Mesenchymal stem cell (in vitro differentiated cells and primary cell): ENCODE measurements at regions not wholly inside any gene's neighbourhood (a gene's known extent, or its start where the extent isn't known, plus 50 kb on each side); places are given as distances from the start of the nearest gene placed in this dataset.

Experiments used
- DNase-seq: peaks from one replicate; pipeline ENCODE4 v3.0.0-alpha.2; 2013
- H2AFZ ChIP-seq: one replicate; pipeline ENCODE4 v1.6.1; 2013; ENCODE audit warnings: low read depth, mild to moderate bottlenecking, control low read depth, inconsistent platforms, low read length, moderate library complexity
- H2AK5ac ChIP-seq: 2 replicates; pipeline ENCODE4 v1.6.1; 2013; ENCODE audit warnings: low read length, moderate library complexity, mild to moderate bottlenecking, inconsistent platforms; ENCODE audit not compliant: severe bottlenecking
- H2BK120ac ChIP-seq: one replicate; pipeline ENCODE4 v1.6.1; 2013; ENCODE audit warnings: low read depth, mild to moderate bottlenecking, inconsistent platforms, low read length, moderate library complexity
- H2BK12ac ChIP-seq, 2 experiments: one replicate each; pipeline ENCODE4 v1.6.1; 2013; ENCODE audit warnings: inconsistent platforms in 2 of 2, low read length in 2 of 2, mild to moderate bottlenecking in 2 of 2, moderate library complexity in 2 of 2, control low read depth in 1 of 2
- H2BK15ac ChIP-seq: one replicate; pipeline ENCODE4 v1.6.1; 2013; ENCODE audit warnings: mild to moderate bottlenecking, low read depth, inconsistent platforms; ENCODE audit not compliant: poor library complexity, severe bottlenecking
- H2BK5ac ChIP-seq: 2 replicates; pipeline ENCODE4 v1.6.1; 2013; ENCODE audit warnings: low read depth, mild to moderate bottlenecking, low read length, control low read depth, inconsistent platforms; ENCODE audit not compliant: poor library complexity, severe bottlenecking
- H3K14ac ChIP-seq, 2 experiments: one replicate each; pipeline ENCODE4 v1.6.1; 2013; ENCODE audit warnings: inconsistent platforms in 2 of 2, low read length in 2 of 2, control low read depth in 1 of 2, mild to moderate bottlenecking in 1 of 2, moderate library complexity in 1 of 2
- H3K18ac ChIP-seq, 2 experiments: one replicate each; pipeline ENCODE4 v1.6.1; 2013; ENCODE audit warnings: inconsistent platforms in 2 of 2, low read length in 2 of 2, control low read depth in 1 of 2, low read depth in 1 of 2, mild to moderate bottlenecking in 1 of 2
- H3K23ac ChIP-seq, 2 experiments: one replicate each; pipeline ENCODE4 v1.6.1; 2013; ENCODE audit warnings: inconsistent platforms in 2 of 2, low read length in 2 of 2, mild to moderate bottlenecking in 2 of 2, moderate library complexity in 2 of 2, control low read depth in 1 of 2
- H3K27ac ChIP-seq: 2 replicates; pipeline ENCODE4 v1.5.1; 2013; ENCODE audit warnings: mild to moderate bottlenecking, moderate library complexity, low read length, control low read depth, inconsistent platforms; ENCODE audit not compliant: poor library complexity, severe bottlenecking
- H3K27me3 ChIP-seq, 2 experiments: 2 replicates each; pipeline versions ENCODE4 v1.6.1 to v1.7.0; 2013; ENCODE audit warnings: low read length in 2 of 2, mild to moderate bottlenecking in 2 of 2, moderate library complexity in 2 of 2, control low read depth in 1 of 2, inconsistent platforms in 1 of 2; ENCODE audit not compliant: control insufficient read depth in 1 of 2, insufficient read depth in 1 of 2
- H3K36me3 ChIP-seq, 2 experiments: 2 replicates each; pipeline versions ENCODE4 v1.6.1 to v1.7.0; 2013; ENCODE audit warnings: low read length in 2 of 2, control low read depth in 1 of 2, inconsistent platforms in 1 of 2, low read depth in 1 of 2, mild to moderate bottlenecking in 1 of 2; ENCODE audit not compliant: insufficient read depth in 2 of 2, control insufficient read depth in 1 of 2
- H3K4ac ChIP-seq, 2 experiments: one replicate each; pipeline ENCODE4 v1.6.1; 2013; ENCODE audit warnings: inconsistent platforms in 2 of 2, low read length in 2 of 2, mild to moderate bottlenecking in 2 of 2, moderate library complexity in 2 of 2, control low read depth in 1 of 2, low read depth in 1 of 2
- H3K4me1 ChIP-seq: 2 replicates; pipeline ENCODE4 v1.6.1; 2013; ENCODE audit warnings: low read depth, low read length, control low read depth; ENCODE audit not compliant: control insufficient read depth, insufficient read depth
- H3K4me2 ChIP-seq: 2 replicates; pipeline ENCODE4 v1.6.1; 2013; ENCODE audit warnings: low read length, mild to moderate bottlenecking, inconsistent platforms; ENCODE audit not compliant: poor library complexity, severe bottlenecking
- H3K4me3 ChIP-seq, 2 experiments: 2 replicates each; pipeline versions ENCODE4 v1.5.1 to v1.7.0; 2013; ENCODE audit warnings: low read length in 2 of 2, mild to moderate bottlenecking in 2 of 2, control low read depth in 1 of 2, low read depth in 1 of 2; ENCODE audit not compliant: insufficient read depth in 1 of 2
- H3K79me1 ChIP-seq: replicated peaks from 2 replicates; pipeline ENCODE4 v1.6.1; 2013; ENCODE audit warnings: mild to moderate bottlenecking, control low read depth, low read length, inconsistent platforms; ENCODE audit not compliant: poor library complexity, severe bottlenecking
- H3K9ac ChIP-seq: 2 replicates; pipeline ENCODE4 v1.7.0; 2013; ENCODE audit warnings: mild to moderate bottlenecking, low read length, moderate library complexity
- H3K9me3 ChIP-seq: 2 replicates; pipeline ENCODE4 v1.7.0; 2013; ENCODE audit warnings: mild to moderate bottlenecking, low read length; ENCODE audit not compliant: control insufficient read depth
- H4K8ac ChIP-seq: one replicate; pipeline ENCODE4 v1.6.1; 2013; ENCODE audit warnings: inconsistent platforms, mild to moderate bottlenecking, low read length, moderate library complexity
- H4K91ac ChIP-seq: one replicate; pipeline ENCODE4 v1.6.1; 2013; ENCODE audit warnings: mild to moderate bottlenecking, low read length, inconsistent platforms
- WGBS: methylation state at CpG from one replicate; pipeline ENCODE4 v1.1.7; 2013; ENCODE audit warnings: mixed read lengths; 5-methylcytosine and 5-hydroxymethylcytosine counted together

DNA sequence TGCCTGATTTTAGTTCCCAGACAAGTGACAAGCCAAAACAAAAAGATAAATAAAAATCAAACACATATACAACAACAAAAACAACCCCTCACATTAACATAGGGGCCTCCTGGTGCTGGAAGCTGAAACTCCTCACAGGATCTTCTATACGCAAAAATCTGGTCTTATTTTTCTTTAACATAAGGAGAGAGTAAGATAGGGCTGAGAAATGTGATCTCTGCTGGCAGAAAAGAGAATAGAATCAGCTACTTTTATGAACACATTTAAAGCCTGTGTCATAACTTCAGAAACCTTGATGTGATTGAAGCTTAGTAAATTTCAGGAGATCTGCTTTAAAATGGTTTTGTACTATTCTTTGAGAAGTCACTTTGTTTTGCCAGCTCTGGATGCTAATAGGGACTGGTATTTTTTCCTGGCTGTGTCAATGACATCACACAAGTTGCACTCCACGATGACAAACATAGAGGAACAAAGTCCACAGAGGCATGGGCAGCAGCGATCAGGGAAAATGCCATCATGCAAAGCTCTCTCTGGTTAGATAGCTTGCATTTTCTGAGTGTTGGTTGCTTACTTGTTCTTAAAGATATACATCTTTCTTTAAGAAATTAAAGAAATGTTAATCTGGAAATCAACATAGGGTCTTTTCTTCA is 176.6 kb upstream of the SP4 start:
- Histone ChIP-seq H3K4me1 (no peaks in the 10 kb centered on the region), H3K18ac (no peak overlapping the region), H3K27me3 (peaks cover 18 to 49% of the 10 kb centered on the region in 2 experiments), H3K79me1 (no peaks in the 10 kb centered on the region), H2BK120ac (no peak overlapping the region), H2AFZ (no peak overlapping the region), H3K4me3 (no peak overlapping the region), H3K36me3 (no peaks in the 10 kb centered on the region), H3K4me2 (no peak overlapping the region), H2BK5ac (no peak overlapping the region), H4K8ac (no peak overlapping the region), H4K91ac (no peak overlapping the region), H3K27ac (no peak overlapping the region), H3K4ac (no peak overlapping the region), H2BK15ac (no peak overlapping the region), H3K9me3 (no peaks in the 10 kb centered on the region), H3K14ac (no peak overlapping the region), H2BK12ac (no peak overlapping the region), H3K9ac (no peak overlapping the region), H3K23ac (no peak overlapping the region), H2AK5ac (no peak overlapping the region)
- WGBS: 83% methylated on average over 1 of the region's 3 CpGs
- DNase-seq: no peak

DNA sequence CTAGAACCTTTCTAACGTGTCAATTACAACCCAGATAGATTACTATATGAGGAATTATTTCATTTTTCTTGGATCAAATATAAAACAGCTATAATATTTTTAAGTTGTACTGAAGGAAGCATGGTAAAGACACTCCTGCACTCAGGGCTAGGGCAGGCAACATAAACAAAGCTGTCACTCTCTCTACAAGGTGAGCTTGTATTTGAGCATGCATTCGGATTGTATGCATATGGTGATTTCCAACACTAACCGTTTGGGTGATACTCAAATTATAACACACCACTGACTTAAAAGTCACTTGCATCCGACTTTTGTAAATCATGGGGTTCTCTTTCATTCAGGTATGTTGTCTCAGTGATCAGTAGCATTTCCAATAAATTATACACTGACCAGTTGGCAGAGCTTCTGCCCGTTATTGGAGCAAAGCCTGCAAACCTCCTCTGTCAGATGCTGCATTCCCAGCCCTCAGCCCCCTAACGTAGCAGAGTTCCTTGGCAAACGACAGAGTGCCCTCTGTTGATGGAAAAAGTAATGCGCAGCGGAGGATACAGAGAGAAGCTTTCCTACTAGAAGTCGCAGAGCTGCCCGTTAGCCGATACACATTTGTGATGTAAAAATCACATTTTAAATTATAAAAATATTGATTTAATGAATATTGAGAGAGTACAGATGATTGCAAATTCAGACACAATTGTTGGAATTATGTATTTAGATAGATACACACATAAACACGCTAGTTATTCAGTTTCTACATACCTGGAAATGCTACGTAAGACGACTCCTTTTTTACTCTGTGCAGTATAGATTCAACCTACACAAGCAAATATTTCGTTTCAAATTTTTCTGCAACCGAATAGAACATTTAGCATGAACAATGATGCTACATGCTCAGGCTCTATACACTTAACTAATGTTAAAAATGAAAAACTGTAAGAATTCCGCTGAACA is 173.9 kb upstream of the SP4 start:
- Histone ChIP-seq H3K79me1 (no peaks in the 10 kb centered on the region), H3K14ac (no peak overlapping the region), H3K4me3 (no peak overlapping the region), H2AK5ac (no peak overlapping the region), H3K9me3 (no peaks in the 10 kb centered on the region), H4K8ac (no peak overlapping the region), H3K18ac (no peak overlapping the region), H3K9ac (no peak overlapping the region), H2BK5ac (no peak overlapping the region), H2BK12ac (no peak overlapping the region), H3K4me1 (no peaks in the 10 kb centered on the region), H3K23ac (no peak overlapping the region), H3K36me3 (no peaks in the 10 kb centered on the region), H2BK15ac (no peak overlapping the region), H4K91ac (no peak overlapping the region), H3K27ac (no peak overlapping the region), H2BK120ac (no peak overlapping the region), H3K4me2 (no peak overlapping the region), H2AFZ (no peak overlapping the region), H3K4ac (no peak overlapping the region), H3K27me3 (peaks cover 18 to 52% of the 10 kb centered on the region in 2 experiments)
- DNase-seq: peak; percentile 69
- 27% methylated on average over 10 of the region's 18 CpGs for WGBS

DNA sequence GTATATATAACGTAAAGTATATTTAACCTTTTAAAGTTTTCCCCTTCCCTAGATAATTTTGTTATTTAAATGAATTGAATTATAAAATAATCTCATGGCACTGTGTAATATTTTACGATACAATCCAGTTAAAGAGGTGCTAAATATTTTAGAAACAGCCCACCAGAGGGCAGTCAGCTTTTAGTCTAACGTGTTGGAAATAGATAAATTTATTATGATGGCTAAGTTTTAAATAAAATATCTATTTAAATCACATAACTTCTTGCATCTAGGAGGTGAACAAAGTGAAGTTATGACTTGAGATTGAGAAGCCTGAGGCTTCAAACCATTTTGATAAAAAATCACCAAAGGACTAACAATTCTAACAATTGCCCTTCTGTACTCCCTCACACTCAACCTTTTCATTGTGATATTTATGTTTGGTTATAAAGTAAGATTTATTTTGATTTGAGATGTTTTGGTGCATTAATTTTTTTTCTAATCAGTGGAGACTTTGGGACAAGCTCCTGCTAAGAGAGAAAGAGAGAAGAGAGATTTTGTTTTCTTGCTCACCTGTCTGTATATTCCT is 171.5 kb upstream of the SP4 start:
- H3K9me3 ChIP-seq: no peaks in the 10 kb centered on the region
- no peak overlapping the region for H2BK5ac ChIP-seq
- H4K91ac ChIP-seq: no peak overlapping the region
- no peak overlapping the region for H3K4ac ChIP-seq
- no peak overlapping the region for H2BK12ac ChIP-seq
- no peak overlapping the region for H3K14ac ChIP-seq
- no peak overlapping the region for H3K18ac ChIP-seq
- no peak overlapping the region for H2AFZ ChIP-seq
- H3K27me3 ChIP-seq: peaks cover 18 to 40% of the 10 kb centered on the region in 2 experiments
- no peak overlapping the region for H3K4me3 ChIP-seq
- H3K4me2 ChIP-seq: no peak overlapping the region
- H4K8ac ChIP-seq: no peak overlapping the region
- no peak overlapping the region for H3K9ac ChIP-seq
- DNase-seq: peak; percentile 37
- no peak overlapping the region for H2BK15ac ChIP-seq
- no peak overlapping the region for H3K23ac ChIP-seq
- H3K36me3 ChIP-seq: no peaks in the 10 kb centered on the region
- no peak overlapping the region for H2AK5ac ChIP-seq
- no peaks in the 10 kb centered on the region for H3K79me1 ChIP-seq
- no peak overlapping the region for H3K27ac ChIP-seq
- H2BK120ac ChIP-seq: no peak overlapping the region
- H3K4me1 ChIP-seq: no peaks in the 10 kb centered on the region
- WGBS: no CpG with 5 or more reads among the region's 3 CpGs

DNA sequence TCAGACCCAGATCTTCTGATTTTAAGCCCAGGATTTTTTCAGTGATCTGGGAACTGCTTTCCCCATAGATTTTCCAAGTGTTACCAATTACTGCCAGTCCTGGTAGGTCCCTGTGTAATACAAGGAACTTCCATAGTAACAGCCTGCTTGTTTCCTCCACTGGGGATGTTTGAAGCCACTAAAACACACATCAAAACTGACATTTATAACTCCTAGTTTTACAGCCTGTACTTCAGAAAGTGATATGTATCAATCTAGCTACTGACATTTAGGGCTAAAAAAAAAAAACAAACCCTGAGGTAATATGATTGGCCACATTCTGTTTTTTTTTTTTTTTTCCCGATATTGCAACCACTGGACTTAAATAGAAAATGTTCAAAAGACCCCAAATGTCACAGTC is 166.9 kb upstream of the SP4 start:
- 30% methylated on average over 1 of the region's 1 CpG for WGBS
- no peak overlapping the region for H2AFZ ChIP-seq

More for the DNA sequence above, 166.9 kb upstream of the SP4 start:
- Histone ChIP-seq H3K9ac (no peak overlapping the region), H4K8ac (no peak overlapping the region), H3K36me3 (no peaks in the 10 kb centered on the region), H2BK12ac (no peak overlapping the region), H2BK5ac (no peak overlapping the region), H3K27ac (no peak overlapping the region), H3K79me1 (no peaks in the 10 kb centered on the region), H4K91ac (no peak overlapping the region), H2BK120ac (no peak overlapping the region), H2BK15ac (no peak overlapping the region), H3K4ac (no peak overlapping the region), H3K4me1 (no peaks in the 10 kb centered on the region), H3K14ac (no peak overlapping the region), H3K27me3 (peaks cover 0 to 5% of the 10 kb centered on the region in 2 experiments), H3K23ac (no peak overlapping the region), H2AK5ac (no peak overlapping the region), H3K18ac (no peak overlapping the region), H3K9me3 (no peaks in the 10 kb centered on the region), H3K4me3 (no peak overlapping the region), H3K4me2 (no peak overlapping the region)
- no peak for DNase-seq
